HPDE6-E6E7 (cell line): ENCODE measurements at regions not wholly inside any gene's neighbourhood (a gene's known extent, or its start where the extent isn't known, plus 50 kb on each side); places are given as distances from the start of the nearest gene placed in this dataset.

Source experiments
- DNase-seq: peaks from one replicate; pipeline ENCODE4 v3.0.0; 2011; ENCODE audit warnings: missing footprints; ENCODE audit errors: extremely low spot score

DNA sequence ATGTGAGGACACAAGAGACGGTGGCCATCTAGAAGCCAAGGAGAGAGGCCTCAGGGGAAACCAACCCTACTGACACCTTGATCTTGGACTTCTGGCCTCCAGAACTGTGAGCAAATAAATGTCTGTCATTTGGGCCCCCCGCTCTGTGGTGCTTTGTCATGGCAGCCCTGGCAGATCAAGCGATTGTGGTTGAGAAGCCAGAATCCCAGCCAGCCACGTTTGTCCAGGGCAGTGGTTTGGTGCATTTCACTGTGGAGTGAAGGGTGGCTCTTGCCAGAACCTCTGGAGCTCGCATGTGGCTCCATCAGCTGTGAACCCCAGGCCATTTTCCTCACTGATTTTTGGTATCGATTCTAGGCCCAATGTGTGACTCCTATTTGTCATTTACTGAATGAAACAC, 404.9 kb downstream of the BCL11B start:
- DNase-seq = no peak

- DNase-seq = no peak
Measured at GRCh38 chr14:98867726-98868125, 404.3 kb downstream of the BCL11B start.

DNA sequence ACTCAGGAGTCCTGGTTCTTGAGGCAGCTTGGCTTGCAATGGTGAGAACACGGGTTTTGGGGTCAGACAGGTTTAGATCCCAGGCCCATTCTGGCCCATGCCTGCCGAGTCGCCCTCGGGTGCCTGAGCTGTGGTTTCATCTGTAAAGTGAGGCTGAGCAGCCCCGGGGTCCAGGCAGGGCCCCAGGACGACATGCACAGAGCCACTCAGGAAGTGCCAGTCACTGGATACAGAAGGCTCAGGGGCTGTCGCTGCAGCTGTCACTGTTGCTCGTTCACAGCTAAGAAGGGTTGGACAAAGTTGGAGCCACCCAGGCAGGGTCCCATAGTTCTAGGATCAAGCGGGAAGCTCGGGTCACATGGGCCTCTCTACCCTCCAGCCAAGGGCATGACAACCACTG, 403.1 kb downstream of the BCL11B start:
- DNase-seq = no peak

- no peak for DNase-seq
Measured at GRCh38 chr14:98871796-98872195, 400.2 kb downstream of the BCL11B start.

- no peak for DNase-seq
Measured at GRCh38 chr14:98877065-98877464, 394.9 kb downstream of the BCL11B start.

DNA sequence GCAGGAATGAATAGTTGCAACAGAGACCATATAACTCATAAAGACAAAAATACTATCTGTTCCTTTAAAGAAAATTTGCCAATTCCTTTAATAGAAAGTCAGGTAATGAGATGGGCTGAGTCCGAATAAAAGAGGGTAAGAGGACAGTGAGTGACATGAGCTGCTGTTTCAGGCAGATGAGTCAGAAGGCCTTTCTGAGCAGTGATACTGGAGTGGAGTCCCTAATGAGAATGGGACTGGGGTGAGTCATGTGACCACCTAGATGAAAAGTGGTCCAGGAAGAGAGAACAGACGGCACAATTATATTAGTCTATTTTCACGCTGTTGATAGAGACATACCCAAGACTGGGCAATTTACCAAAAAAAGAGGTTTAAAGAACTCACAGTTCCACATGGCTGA, 393.7 kb downstream of the BCL11B start:
- DNase-seq = no peak

DNA sequence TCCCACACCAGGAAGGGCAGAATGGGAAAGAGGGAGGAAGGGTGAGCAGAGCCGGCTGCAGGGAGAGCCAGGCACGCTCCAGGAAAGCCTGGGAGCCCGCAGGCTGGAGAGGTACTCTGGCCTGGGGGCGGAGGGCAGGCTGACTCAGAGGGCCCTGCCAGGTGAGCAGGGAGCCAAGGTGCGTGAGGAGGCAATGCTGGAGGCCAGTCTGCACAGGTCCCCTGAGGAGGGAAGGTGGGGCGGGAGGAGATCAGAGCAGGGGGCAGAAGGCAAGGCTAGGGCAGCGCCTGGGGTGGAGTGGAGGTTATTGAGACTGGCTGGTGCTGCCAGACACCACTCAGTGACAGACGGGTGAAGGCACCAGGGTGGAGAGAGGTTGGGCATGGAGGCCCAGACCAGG, 385.0 kb downstream of the BCL11B start:
- peak; percentile 48 for DNase-seq

DNA sequence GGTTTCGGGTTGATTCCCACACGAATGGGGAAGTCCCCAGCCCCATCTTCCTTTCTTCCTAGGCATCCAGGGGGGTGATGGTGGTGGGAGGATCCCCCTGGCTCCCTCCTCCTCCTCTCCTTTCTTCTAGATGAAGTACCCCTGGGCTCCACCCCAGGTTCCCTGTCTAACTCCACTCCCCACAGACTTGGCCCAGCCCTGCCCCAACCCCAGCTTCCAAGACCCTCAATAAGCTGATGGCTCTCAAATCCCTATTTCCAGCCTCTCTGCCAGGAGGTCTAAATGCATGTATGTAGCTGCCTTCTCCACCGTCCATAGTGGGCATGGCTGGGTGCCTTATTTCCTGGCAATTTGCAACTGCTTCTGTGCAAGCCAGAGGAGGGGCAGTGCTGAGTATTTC, 383.7 kb downstream of the BCL11B start:
- DNase-seq = no peak

DNA sequence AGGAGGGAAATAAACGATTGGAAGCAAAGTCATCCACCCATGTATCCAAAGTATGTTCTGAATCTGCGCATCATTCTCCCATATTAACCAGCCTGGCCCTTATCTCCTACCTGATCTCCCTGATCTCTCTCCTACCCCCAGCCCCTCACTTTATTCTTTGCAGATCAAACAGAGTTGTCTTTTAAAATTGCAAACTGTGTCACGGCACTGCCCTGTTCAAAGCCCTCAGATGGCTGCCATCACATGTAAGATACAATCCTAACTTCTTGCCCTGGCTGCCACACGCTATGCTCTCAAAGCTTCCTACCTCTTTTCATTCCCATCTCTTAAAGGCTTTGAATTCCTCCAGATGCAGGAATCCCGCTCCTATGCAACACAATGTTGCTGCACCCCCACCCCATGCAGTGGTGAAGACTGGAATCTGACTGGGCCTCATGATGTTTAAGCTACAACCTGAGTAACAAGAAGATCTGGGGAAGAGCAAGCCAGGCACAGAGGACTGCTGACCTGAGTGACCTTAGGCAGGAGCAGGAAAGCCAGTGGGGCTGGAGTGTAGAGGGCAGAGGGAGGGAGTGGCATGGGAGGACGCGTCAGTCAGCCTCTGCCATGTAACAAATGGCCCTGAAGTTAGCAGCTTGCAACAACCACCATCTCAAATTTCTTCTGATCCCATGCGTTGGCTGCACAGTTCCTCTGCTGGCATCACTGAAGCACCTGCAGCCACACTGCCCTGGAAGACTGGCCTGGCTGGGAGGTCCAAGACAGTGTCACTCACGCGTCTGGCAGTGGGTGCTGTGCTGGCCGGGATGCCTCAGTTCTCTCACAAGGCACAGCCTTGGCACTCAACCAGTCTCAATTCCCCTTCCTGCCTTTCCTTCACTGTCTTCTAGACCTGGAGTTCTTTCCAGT, 382.8 kb downstream of the BCL11B start:
- DNase-seq = no peak

GRCh38 chr14:98889836-98890185, 382.2 kb downstream of the BCL11B start:
- no peak for DNase-seq

DNA sequence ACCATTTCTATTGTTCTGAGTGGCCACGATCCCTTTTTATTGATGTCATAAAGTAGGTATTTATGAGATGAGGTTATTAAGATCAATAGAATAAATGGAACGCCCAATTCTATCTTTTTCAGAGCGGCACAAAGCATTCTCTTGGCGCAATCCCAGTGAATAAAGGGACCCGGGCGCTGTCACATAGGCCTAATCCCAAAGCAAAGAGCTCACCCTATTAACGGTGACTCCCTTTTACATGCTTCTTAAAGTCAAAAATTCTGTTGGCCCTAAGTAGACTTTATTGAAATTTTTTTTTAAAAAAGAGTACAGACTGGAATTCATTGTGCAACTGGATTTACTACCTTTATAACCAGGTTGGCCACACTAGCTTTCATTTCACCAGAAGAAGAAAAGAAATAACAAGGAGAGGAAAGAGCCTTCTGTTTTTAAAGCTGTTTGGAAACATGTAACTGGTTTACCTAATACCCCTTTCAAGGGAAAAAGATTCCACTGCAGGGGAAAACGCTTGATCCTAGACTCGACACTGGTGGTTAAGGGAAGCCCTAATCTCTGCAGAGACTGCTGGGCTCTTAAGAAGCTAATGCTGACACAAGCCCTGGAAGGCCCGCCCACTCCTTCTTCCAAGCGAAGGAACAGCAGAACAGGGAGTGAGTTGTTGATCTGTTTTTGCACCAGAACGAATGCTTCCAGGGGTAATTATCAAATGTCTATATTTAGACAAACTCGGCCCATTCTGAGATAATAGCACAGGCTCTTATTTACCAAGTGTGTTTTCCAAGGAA, 381.2 kb downstream of the BCL11B start:
- DNase-seq = no peak

- no peak for DNase-seq
Measured at GRCh38 chr14:98893675-98894074, 378.3 kb downstream of the BCL11B start.

GRCh38 chr14:98894600-98894999, 377.4 kb downstream of the BCL11B start:
- DNase-seq = no peak

GRCh38 chr14:98896449-98896848, 375.5 kb downstream of the BCL11B start:
- DNase-seq = no peak

GRCh38 chr14:98897605-98898309, 374.2 kb downstream of the BCL11B start:
- DNase-seq = no peak

DNA sequence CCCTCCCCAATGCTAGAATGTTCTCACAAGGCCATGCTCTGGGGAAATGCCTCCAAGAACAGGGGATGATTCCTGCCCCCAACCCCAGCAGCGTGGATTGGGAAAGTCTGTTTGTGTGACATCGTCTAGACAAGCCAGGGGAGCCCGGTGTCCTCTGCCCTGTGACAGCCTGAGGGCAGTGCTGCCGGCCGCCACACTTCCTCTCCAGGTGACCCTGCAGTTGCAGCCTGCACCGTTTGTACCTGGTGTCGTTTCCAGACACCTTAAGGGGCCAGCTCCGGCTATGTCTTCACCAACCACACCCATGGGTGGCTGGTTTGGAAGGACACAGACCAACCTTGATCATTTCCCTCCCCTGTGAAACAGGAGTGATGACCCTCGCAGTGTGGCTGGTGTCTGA, 372.6 kb downstream of the BCL11B start:
- no peak for DNase-seq

DNA sequence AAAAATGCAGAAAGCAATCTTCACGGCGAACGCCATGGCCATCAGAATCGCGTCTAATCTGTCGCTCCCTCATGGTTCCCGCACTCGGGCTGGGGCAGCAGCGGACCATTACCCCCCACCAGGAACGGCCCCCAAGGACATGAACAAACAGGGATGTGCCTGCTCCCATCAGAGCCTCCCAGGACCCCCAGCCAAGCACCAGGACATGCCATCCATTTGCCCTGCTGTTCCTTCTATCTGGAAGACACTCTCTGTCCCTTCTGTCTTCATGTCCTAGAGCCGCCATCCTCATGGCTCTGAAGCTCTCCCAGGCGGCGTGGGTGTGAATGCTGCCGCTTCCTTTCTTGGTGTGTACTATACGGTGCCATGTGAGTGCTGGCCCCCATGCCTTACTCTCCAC, 371.8 kb downstream of the BCL11B start:
- DNase-seq = no peak

DNA sequence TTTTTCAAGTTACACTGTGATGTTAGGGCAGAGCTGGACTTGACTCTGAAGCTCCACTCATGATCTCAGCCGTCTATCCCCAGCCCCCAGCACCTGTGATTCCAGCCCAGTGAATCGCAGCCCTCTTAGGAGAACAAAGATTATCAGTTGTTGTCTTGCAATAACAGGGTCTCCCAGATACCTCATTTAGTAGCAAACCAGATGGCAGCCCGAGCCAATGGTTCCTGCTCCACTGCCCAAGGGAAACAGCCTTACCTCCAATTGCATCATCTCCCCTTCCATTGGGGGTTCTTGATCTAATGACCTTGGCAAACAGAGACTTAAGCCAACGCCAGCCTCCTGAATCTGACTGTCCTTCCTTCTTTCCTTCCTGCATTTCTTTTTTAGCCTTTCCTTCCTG, 371.2 kb downstream of the BCL11B start:
- no peak for DNase-seq

- no peak for DNase-seq
Measured at GRCh38 chr14:98901511-98902205, 370.3 kb downstream of the BCL11B start.

GRCh38 chr14:98903371-98903770, 368.6 kb downstream of the BCL11B start:
- DNase-seq = no peak

- DNase-seq = no peak
Measured at GRCh38 chr14:98904677-98905076, 367.3 kb downstream of the BCL11B start.
